ENCODE measurements at regions not wholly inside any gene's neighbourhood (a gene's known extent, or its start where the extent isn't known, plus 50 kb on each side); places are given as distances from the start of the nearest gene placed in this dataset.

GRCh38 chr7:108997480-108997879 is 427.8 kb downstream of the DNAJB9 start:
- Histone ChIP-seq H3K27ac (ENCODE audit: low read length) (no peak overlapping the region), H3K9ac (ENCODE audit: low read length) (no peak overlapping the region), H2AFZ (ENCODE audit: low read length) (no peak overlapping the region), H3K36me3 (replicated peaks; ENCODE audit: insufficient read depth, low read length) (no peaks in the 10 kb centered on the region), H3K4me2 (ENCODE audit: low read depth, low read length) (no peak overlapping the region), H3F3A (ENCODE audit: insufficient read depth, low read length) (no peaks in the 10 kb centered on the region), H3K4me1 (ENCODE audit: low read length) (no peaks in the 10 kb centered on the region), H3K9me3 (replicated peaks; ENCODE audit: insufficient read depth, low read length) (no peaks in the 10 kb centered on the region), H3K27me3 (replicated peaks; ENCODE audit: insufficient read depth, low read length) (no peaks in the 10 kb centered on the region), H3K9me2 (replicated peaks; ENCODE audit: insufficient read depth, low read length) (no peaks in the 10 kb centered on the region), H4K20me1 (ENCODE audit: insufficient read depth, low read length) (no peaks in the 10 kb centered on the region), H3K4me3 (ENCODE audit: low read length) (no peak overlapping the region), H3K79me2 (ENCODE audit: low read length) (no peaks in the 10 kb centered on the region)
- no peak for TF ChIP-seq EZH2 (optimal IDR thresholded peaks at IDR 0.05; ENCODE audit: low read depth, low read length)
- TF ChIP-seq CTCF (IDR thresholded peaks at IDR 0.05; ENCODE audit: low read length): no peak
- no peak for TF ChIP-seq EZH2phosphoT487 (IDR thresholded peaks at IDR 0.05; ENCODE audit: low read length)
- no peak for DNase-seq

GRCh38 chr7:109003742-109004141 is 434.1 kb downstream of the DNAJB9 start:
- H3K27ac ChIP-seq (ENCODE audit: low read length): no peak overlapping the region
- TF ChIP-seq EZH2 (optimal IDR thresholded peaks at IDR 0.05; ENCODE audit: low read depth, low read length) (no peak), CTCF (IDR thresholded peaks at IDR 0.05; ENCODE audit: low read length) (no peak), EZH2phosphoT487 (IDR thresholded peaks at IDR 0.05; ENCODE audit: low read length) (no peak)

GRCh38 chr7:109009636-109010035 is 440.0 kb downstream of the DNAJB9 start:
- Histone ChIP-seq H3K4me3 (ENCODE audit: low read length) (no peak overlapping the region), H3K27me3 (replicated peaks; ENCODE audit: insufficient read depth, low read length) (no peaks in the 10 kb centered on the region), H3K9me3 (replicated peaks; ENCODE audit: insufficient read depth, low read length) (no peaks in the 10 kb centered on the region), H2AFZ (ENCODE audit: low read length) (no peak overlapping the region), H3K4me1 (ENCODE audit: low read length) (no peaks in the 10 kb centered on the region), H3K9me2 (replicated peaks; ENCODE audit: insufficient read depth, low read length) (no peaks in the 10 kb centered on the region), H3K79me2 (ENCODE audit: low read length) (no peaks in the 10 kb centered on the region), H3K27ac (ENCODE audit: low read length) (no peak overlapping the region), H3K4me2 (ENCODE audit: low read depth, low read length) (no peak overlapping the region), H3K9ac (ENCODE audit: low read length) (no peak overlapping the region), H3F3A (ENCODE audit: insufficient read depth, low read length) (no peaks in the 10 kb centered on the region), H4K20me1 (ENCODE audit: insufficient read depth, low read length) (no peaks in the 10 kb centered on the region), H3K36me3 (replicated peaks; ENCODE audit: insufficient read depth, low read length) (no peaks in the 10 kb centered on the region)
- DNase-seq: no peak
- TF ChIP-seq CTCF (IDR thresholded peaks at IDR 0.05; ENCODE audit: low read length) (no peak), EZH2phosphoT487 (IDR thresholded peaks at IDR 0.05; ENCODE audit: low read length) (no peak), EZH2 (optimal IDR thresholded peaks at IDR 0.05; ENCODE audit: low read depth, low read length) (no peak)

More at GRCh38 chr7:109003742-109004141, 434.1 kb downstream of the DNAJB9 start:
- Histone ChIP-seq H3K4me3 (ENCODE audit: low read length) (no peak overlapping the region), H3K9me2 (replicated peaks; ENCODE audit: insufficient read depth, low read length) (no peaks in the 10 kb centered on the region), H4K20me1 (ENCODE audit: insufficient read depth, low read length) (no peaks in the 10 kb centered on the region), H3K4me2 (ENCODE audit: low read depth, low read length) (no peak overlapping the region), H3K36me3 (replicated peaks; ENCODE audit: insufficient read depth, low read length) (no peaks in the 10 kb centered on the region), H3K4me1 (ENCODE audit: low read length) (no peaks in the 10 kb centered on the region), H3K79me2 (ENCODE audit: low read length) (no peaks in the 10 kb centered on the region), H3K27me3 (replicated peaks; ENCODE audit: insufficient read depth, low read length) (no peaks in the 10 kb centered on the region), H3K9me3 (replicated peaks; ENCODE audit: insufficient read depth, low read length) (no peaks in the 10 kb centered on the region), H3K9ac (ENCODE audit: low read length) (no peak overlapping the region), H2AFZ (ENCODE audit: low read length) (no peak overlapping the region), H3F3A (ENCODE audit: insufficient read depth, low read length) (no peaks in the 10 kb centered on the region)
- no peak for DNase-seq

All from MM.1S (cell line).